HCT116 (cell line): ENCODE measurements at regions not wholly inside any gene's neighbourhood (a gene's known extent, or its start where the extent isn't known, plus 50 kb on each side); places are given as distances from the start of the nearest gene placed in this dataset.

Source experiments
- CTCF ChIP-seq, 3 experiments: fragments of 200-600 bp in 1 of 3; sonication (generic) in 1 of 3; IDR thresholded peaks in 2 of 3; conservative IDR thresholded peaks in 1 of 3; 2 replicates each; pipeline ENCODE4 v1.5.1; 2012 to 2017; ENCODE audit warnings: low read depth in 2 of 3, low read length in 2 of 3, antibody characterized with exemption in 1 of 3, borderline replicate concordance in 1 of 3, control low read depth in 1 of 3, mild to moderate bottlenecking in 1 of 3, mixed read lengths in 1 of 3, mixed run types in 1 of 3, moderate library complexity in 1 of 3; ENCODE audit not compliant: insufficient read depth in 1 of 3
- ELF1 ChIP-seq: IDR thresholded peaks from 2 replicates; pipeline ENCODE4 v1.6.1; 2012; ENCODE audit warnings: low read depth, borderline replicate concordance
- EZH2 ChIP-seq: fragments of 200-600 bp; sonication (generic); IDR thresholded peaks from 2 replicates; pipeline ENCODE4 v1.6.1; 2017; ENCODE audit warnings: antibody characterized with exemption, mixed run types
- FOSL1 ChIP-seq: IDR thresholded peaks from 2 replicates; pipeline ENCODE4 v1.6.1; 2012; ENCODE audit warnings: low read depth
- POLR2A ChIP-seq: IDR thresholded peaks from 2 replicates; pipeline ENCODE4 v1.7.0; 2011; ENCODE audit warnings: borderline replicate concordance; ENCODE audit not compliant: insufficient read depth, insufficient read length; ENCODE audit errors: extremely low read depth
- TCF7L2 ChIP-seq: IDR thresholded peaks from 2 replicates; pipeline ENCODE4 v1.7.0; 2011; ENCODE audit warnings: borderline replicate concordance, inconsistent platforms; ENCODE audit not compliant: insufficient read depth, insufficient read length; ENCODE audit errors: extremely low read depth
- TF ChIP-seq, protein P1 (sequence below): IDR thresholded peaks from 2 replicates; pipeline ENCODE4 v1.6.1; 2011; ENCODE audit warnings: mild to moderate bottlenecking, low read length, moderate library complexity; ENCODE audit not compliant: insufficient replicate concordance; ENCODE audit errors: extremely low read depth

DNA sequence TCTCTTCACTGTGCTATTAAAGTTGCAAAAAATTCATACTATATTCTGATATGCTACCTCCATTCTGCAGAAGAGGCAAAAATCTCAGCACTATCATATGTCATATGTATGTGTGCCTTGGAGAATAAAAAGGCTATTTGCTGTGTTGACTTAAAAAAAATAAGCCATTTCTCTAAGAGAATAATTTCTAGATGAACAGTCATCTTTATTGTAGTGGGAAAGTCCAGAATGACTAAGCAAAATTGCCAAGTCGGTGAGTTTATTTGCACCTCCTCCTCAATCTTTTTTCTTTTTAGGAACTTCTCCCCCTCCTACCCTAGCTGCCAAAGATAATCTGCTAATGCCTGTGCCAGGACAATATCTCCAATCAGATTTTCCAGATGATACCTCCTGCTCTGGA, 353.8 kb upstream of the FAR2 start:
- TF ChIP-seq ELF1 = no peak
- TF ChIP-seq CTCF (IDR thresholded peaks at IDR 0.05 in 2 of 3, conservative IDR thresholded peaks at IDR 0.05 in 1 of 3; ENCODE audit: borderline replicate concordance in 1 of 3, insufficient read depth in 1 of 3, low read depth in 2 of 3, low read length in 2 of 3) = no peak
- TF ChIP-seq TCF7L2 = no peak
- no peak for TF ChIP-seq EZH2
- no peak for TF ChIP-seq FOSL1
- TF ChIP-seq, protein P1, sequence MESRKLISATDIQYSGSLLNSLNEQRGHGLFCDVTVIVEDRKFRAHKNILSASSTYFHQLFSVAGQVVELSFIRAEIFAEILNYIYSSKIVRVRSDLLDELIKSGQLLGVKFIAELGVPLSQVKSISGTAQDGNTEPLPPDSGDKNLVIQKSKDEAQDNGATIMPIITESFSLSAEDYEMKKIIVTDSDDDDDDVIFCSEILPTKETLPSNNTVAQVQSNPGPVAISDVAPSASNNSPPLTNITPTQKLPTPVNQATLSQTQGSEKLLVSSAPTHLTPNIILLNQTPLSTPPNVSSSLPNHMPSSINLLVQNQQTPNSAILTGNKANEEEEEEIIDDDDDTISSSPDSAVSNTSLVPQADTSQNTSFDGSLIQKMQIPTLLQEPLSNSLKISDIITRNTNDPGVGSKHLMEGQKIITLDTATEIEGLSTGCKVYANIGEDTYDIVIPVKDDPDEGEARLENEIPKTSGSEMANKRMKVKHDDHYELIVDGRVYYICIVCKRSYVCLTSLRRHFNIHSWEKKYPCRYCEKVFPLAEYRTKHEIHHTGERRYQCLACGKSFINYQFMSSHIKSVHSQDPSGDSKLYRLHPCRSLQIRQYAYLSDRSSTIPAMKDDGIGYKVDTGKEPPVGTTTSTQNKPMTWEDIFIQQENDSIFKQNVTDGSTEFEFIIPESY = no peak
- TF ChIP-seq POLR2A = no peak
